Liver (tissue), 3 donors: ENCODE measurements at regions not wholly inside any gene's neighbourhood (a gene's known extent, or its start where the extent isn't known, plus 50 kb on each side); places are given as distances from the start of the nearest gene placed in this dataset.

Experiments used
- CTCF ChIP-seq: fragments of 150-350 bp; IDR thresholded peaks from 2 replicates; pipeline ENCODE4 v1.5.1; 2017; ENCODE audit warnings: improper control_type of control experiment, low read depth, low read length; ENCODE audit not compliant: missing input control
- EGR1 ChIP-seq, 2 donors: IDR thresholded peaks; 2 replicates each; pipeline ENCODE4 v1.6.1; 2016 to 2018; ENCODE audit warnings: antibody characterized with exemption in 2 of 2, low read depth in 2 of 2
- FOXA1 ChIP-seq: IDR thresholded peaks from 2 replicates; pipeline ENCODE4 v1.6.1; 2016; ENCODE audit warnings: antibody characterized with exemption
- FOXA2 ChIP-seq: IDR thresholded peaks from 2 replicates; pipeline ENCODE4 v1.6.1; 2016; ENCODE audit warnings: antibody characterized with exemption
- GABPA ChIP-seq, 2 donors: IDR thresholded peaks in 1 of 2; conservative IDR thresholded peaks in 1 of 2; 2 replicates each; pipeline ENCODE4 v1.6.1; 2016; ENCODE audit warnings: antibody characterized with exemption in 2 of 2, mild to moderate bottlenecking in 1 of 2, moderate library complexity in 1 of 2
- JUND ChIP-seq, 2 donors: IDR thresholded peaks; 2 replicates each; pipeline ENCODE4 v1.6.1; 2016; ENCODE audit warnings: antibody characterized with exemption in 2 of 2
- MAX ChIP-seq: IDR thresholded peaks from 2 replicates; pipeline ENCODE4 v1.6.1; 2016; ENCODE audit warnings: antibody characterized with exemption
- RAD21 ChIP-seq, 2 donors: IDR thresholded peaks; 2 replicates each; pipeline ENCODE4 v1.6.1; 2016; ENCODE audit warnings: antibody characterized with exemption in 2 of 2, mild to moderate bottlenecking in 2 of 2
- REST ChIP-seq: IDR thresholded peaks from 2 replicates; pipeline ENCODE4 v1.6.1; 2016; ENCODE audit warnings: antibody characterized with exemption, mild to moderate bottlenecking
- TAF1 ChIP-seq: conservative IDR thresholded peaks from 2 replicates; pipeline ENCODE4 v1.6.1; 2016; ENCODE audit warnings: antibody characterized with exemption, mild to moderate bottlenecking
- donor health status: healthy.
- donor health status: healthy.

GRCh38 chr12:107296681-107297089, 203.3 kb upstream of the CRY1 start:
- TF ChIP-seq REST = no peak
- no peak for TF ChIP-seq CTCF
- no peak for TF ChIP-seq GABPA (IDR thresholded peaks at IDR 0.05 in 1 of 2, conservative IDR thresholded peaks at IDR 0.05 in 1 of 2)
- no peak for TF ChIP-seq FOXA2
- TF ChIP-seq JUND (IDR thresholded peaks at IDR 0.05) = no peak
- no peak for TF ChIP-seq RAD21 (IDR thresholded peaks at IDR 0.05)
- no peak for TF ChIP-seq EGR1 (IDR thresholded peaks at IDR 0.05; ENCODE audit: low read depth in 2 of 2)
- no peak for TF ChIP-seq TAF1
- TF ChIP-seq FOXA1 = no peak
- no peak for TF ChIP-seq MAX
